ENCODE measurements at regions not wholly inside any gene's neighbourhood (a gene's known extent, or its start where the extent isn't known, plus 50 kb on each side); places are given as distances from the start of the nearest gene placed in this dataset.
"Not testable (repeated sequence)": the region's sequence is repeated elsewhere in the genome, so short reads cannot be mapped to it uniquely, and the experiment has no call there.

- in situ Hi-C loops (cut with HindIII; ENCODE audit: low sequenced_read_pairs): no loop called here
- H3K4me3 ChIP-seq (ENCODE audit: low read depth, low read length): no peak overlapping the region
- no peak for DNase-seq (ENCODE audit: low read depth)
- TF ChIP-seq, protein P1, sequence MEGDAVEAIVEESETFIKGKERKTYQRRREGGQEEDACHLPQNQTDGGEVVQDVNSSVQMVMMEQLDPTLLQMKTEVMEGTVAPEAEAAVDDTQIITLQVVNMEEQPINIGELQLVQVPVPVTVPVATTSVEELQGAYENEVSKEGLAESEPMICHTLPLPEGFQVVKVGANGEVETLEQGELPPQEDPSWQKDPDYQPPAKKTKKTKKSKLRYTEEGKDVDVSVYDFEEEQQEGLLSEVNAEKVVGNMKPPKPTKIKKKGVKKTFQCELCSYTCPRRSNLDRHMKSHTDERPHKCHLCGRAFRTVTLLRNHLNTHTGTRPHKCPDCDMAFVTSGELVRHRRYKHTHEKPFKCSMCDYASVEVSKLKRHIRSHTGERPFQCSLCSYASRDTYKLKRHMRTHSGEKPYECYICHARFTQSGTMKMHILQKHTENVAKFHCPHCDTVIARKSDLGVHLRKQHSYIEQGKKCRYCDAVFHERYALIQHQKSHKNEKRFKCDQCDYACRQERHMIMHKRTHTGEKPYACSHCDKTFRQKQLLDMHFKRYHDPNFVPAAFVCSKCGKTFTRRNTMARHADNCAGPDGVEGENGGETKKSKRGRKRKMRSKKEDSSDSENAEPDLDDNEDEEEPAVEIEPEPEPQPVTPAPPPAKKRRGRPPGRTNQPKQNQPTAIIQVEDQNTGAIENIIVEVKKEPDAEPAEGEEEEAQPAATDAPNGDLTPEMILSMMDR (IDR thresholded peaks at IDR 0.05; ENCODE audit: low read depth, low read length, missing control alignments): no peak
These were observed 56.5 kb upstream of the ORC5 start for GRCh38 chr7:104264285-104264684.

DNA sequence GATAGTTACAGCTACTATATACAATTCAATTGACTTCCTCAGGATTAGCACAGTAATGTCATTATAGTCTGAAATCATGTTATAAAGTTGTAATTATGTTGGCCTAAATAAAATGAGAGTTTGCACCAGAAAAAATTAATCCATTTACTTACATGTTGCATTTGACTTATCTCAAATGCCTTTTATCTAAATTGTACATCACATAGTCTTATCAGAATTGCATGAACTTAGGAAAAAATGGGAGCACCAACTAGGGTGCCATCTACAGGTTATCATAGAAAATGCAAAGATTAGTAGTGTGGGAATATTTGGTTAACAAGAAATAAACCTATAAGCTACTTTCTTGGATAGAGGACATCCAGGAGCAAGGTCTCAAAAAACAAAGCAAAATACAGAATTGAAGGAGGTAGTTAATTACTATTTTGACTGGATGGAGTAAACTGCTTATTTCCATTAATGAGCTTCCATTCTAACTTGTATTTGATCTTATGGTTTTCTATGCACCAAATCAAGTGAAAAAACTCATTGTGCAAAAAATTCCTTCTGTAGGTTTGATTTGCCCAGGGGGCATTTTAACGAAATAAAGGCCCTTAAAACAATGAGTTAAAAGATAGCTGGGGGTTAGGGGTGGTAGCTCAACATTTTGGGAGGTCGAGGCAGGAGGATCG is 60.0 kb upstream of the ORC5 start:
- TF ChIP-seq, protein P1 (IDR thresholded peaks at IDR 0.05; ENCODE audit: low read depth, low read length, missing control alignments): peak; percentile 49
- no peak for DNase-seq (ENCODE audit: low read depth)
- in situ Hi-C loops (cut with HindIII; ENCODE audit: low sequenced_read_pairs): no loop called here
- no peak overlapping the region for H3K4me3 ChIP-seq (ENCODE audit: low read depth, low read length)

GRCh38 chr7:104271948-104272347 is 56.5 kb upstream of the LHFPL3 start:
- in situ Hi-C loops (cut with HindIII; ENCODE audit: low sequenced_read_pairs): no loop called here
- no peak overlapping the region for H3K4me3 ChIP-seq (ENCODE audit: low read depth, low read length)
- TF ChIP-seq, protein P1 (IDR thresholded peaks at IDR 0.05; ENCODE audit: low read depth, low read length, missing control alignments): no peak
- no peak for DNase-seq (ENCODE audit: low read depth)

DNA sequence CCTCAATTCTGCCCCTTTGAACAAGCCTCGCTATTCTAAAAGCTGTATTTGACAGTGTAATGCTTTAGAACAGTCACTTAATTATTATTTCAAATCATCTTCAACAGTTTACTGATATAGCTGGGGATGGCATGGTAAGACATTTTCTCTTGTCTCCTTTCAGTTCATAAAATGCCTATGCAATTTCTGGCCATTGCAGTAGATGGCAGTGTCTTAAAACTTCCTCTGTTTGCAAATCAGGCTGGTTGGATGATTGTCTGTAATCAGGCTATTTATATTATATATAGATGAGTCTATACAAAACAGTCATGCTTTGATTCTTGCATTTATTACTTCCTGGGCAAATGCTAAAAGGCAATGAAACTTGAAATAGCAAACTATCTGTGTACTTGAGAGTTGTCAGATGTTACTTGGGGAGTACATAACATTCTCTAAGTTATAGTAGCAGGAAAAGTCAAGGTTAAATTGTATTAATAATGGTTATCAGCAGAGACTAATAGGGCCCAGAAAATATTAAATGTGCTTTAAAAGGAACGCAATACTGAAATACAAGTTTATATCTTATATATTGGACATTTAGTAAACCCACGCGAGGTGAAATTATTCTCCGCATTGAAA is 55.5 kb upstream of the LHFPL3 start:
- DNase-seq (ENCODE audit: low read depth): peak; percentile 20
- no peak overlapping the region for H3K4me3 ChIP-seq (ENCODE audit: low read depth, low read length)
- TF ChIP-seq, protein P1 (IDR thresholded peaks at IDR 0.05; ENCODE audit: low read depth, low read length, missing control alignments): peak; percentile 67
- in situ Hi-C loops (cut with HindIII; ENCODE audit: low sequenced_read_pairs): no loop called here

DNA sequence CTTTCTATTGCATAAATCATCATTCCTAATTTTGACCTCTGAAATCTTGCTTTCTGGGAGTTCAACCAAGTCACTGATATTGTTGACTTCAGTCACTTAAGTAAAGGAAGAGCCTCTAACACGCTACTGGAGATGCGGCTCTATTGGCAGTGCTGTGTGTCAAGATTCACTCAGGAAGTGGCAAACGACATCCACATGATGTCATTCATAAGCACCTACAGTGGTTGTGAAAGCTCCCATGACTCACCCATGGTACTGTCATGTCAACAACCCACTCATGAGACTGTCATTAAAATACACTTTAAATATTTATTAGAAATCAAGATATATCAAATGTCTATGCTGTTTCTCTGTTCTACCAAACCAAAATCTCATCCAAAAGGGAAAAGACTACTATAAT is 52.5 kb upstream of the LHFPL3 start:
- no peak for DNase-seq (ENCODE audit: low read depth)
- no peak overlapping the region for H3K4me3 ChIP-seq (ENCODE audit: low read depth, low read length)
- in situ Hi-C loops (cut with HindIII; ENCODE audit: low sequenced_read_pairs): no loop called here
- TF ChIP-seq, protein P1 (IDR thresholded peaks at IDR 0.05; ENCODE audit: low read depth, low read length, missing control alignments): no peak

GRCh38 chr7:104276730-104277129 is 51.7 kb upstream of the LHFPL3 start:
- in situ Hi-C loops (cut with HindIII; ENCODE audit: low sequenced_read_pairs); H3K4me3 ChIP-seq (ENCODE audit: low read depth, low read length); DNase-seq (ENCODE audit: low read depth): not testable (repeated sequence)
